ENCODE measurements at regions not wholly inside any gene's neighbourhood (a gene's known extent, or its start where the extent isn't known, plus 50 kb on each side); places are given as distances from the start of the nearest gene placed in this dataset.

DNA sequence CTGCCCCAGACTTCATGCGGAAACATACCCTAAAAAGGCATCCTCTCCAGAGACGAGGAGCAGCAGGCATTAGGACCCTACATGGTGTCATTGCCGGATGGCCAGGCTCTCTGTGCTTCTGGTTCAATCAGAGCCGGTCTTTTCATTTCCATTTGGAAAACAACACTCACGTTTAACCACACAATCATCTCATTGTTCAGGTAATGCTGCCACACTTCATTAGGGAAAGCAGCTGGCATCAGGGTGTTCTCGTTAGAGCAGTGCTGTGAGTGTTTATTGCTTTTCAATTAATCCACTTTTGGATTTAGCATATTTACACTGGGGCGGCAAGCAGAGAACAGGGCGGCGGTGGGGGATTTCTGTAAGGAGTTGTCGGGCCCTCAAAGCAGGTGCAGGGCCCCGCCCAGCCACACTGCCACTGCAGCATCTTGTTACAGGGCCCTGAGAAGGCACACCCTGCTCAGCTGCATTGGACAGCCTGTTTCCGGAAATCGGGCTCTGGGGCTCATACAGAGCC is 338.6 kb downstream of the SHANK2 start:
- in situ Hi-C loops (cut with HindIII; ENCODE audit: extremely low pct_ligation_motif_present, low pct_unique_long_range_greater_than_20kb) (no loop called here), intact Hi-C loops (cut with micrococcal nuclease; ENCODE audit: unreplicated experiment) (no loop called here)
- FAIRE-seq (no peak), ATAC-seq (no peak), DNase-seq (ENCODE audit: low spot score) (no peak)
- Histone ChIP-seq H2AFZ (ENCODE audit: low read length) (no peak overlapping the region), H4K20me1 (ENCODE audit: insufficient read depth, low read length) (peaks cover 15% of the 10 kb centered on the region; the same call in 1 of the 2 replicates), H3K79me2 (ENCODE audit: insufficient read depth, low read length) (no peaks in the 10 kb centered on the region), H3K9ac (ENCODE audit: insufficient read depth, low read depth, low read length) (no peak overlapping the region), H3K27ac (ENCODE audit: extremely low read length, insufficient read depth, low read length) (no peak overlapping the region), H3K27me3 (ENCODE audit: control insufficient read depth in 1 of 2, insufficient read depth in 2 of 2, low read length in 2 of 2) (no peaks in the 10 kb centered on the region), H3K4me2 (ENCODE audit: low read depth, low read length) (no peak overlapping the region), H3K9me3 (ENCODE audit: low read length) (no peaks in the 10 kb centered on the region), H3K4me3 (replicated peaks in 1 of 3; ENCODE audit: insufficient read depth in 1 of 3, low read depth in 2 of 3, low read length in 3 of 3) (no peak overlapping the region), H3K4me1 (ENCODE audit: insufficient read depth, low read length) (no peaks in the 10 kb centered on the region), H3K36me3 (replicated peaks in 1 of 2; ENCODE audit: control insufficient read depth in 1 of 2, insufficient read depth in 2 of 2, low read length in 2 of 2) (peaks cover 7 to 16% of the 10 kb centered on the region in 2 experiments)
- BruUV-seq (replicated peaks): no TSS peak
- TF ChIP-seq ZNF780A (CRISPR knock-in tag; IDR thresholded peaks at IDR 0.05) (no peak), SMYD3 (CRISPR knock-in tag; IDR thresholded peaks at IDR 0.05) (no peak), SAFB2 (CRISPR knock-in tag; IDR thresholded peaks at IDR 0.05; ENCODE audit: borderline replicate concordance, low read depth) (no peak)
- TF ChIP-seq, protein P1, sequence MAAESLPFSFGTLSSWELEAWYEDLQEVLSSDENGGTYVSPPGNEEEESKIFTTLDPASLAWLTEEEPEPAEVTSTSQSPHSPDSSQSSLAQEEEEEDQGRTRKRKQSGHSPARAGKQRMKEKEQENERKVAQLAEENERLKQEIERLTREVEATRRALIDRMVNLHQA (CRISPR knock-in tag; IDR thresholded peaks at IDR 0.05): no peak
- TF ChIP-seq, protein P2, sequence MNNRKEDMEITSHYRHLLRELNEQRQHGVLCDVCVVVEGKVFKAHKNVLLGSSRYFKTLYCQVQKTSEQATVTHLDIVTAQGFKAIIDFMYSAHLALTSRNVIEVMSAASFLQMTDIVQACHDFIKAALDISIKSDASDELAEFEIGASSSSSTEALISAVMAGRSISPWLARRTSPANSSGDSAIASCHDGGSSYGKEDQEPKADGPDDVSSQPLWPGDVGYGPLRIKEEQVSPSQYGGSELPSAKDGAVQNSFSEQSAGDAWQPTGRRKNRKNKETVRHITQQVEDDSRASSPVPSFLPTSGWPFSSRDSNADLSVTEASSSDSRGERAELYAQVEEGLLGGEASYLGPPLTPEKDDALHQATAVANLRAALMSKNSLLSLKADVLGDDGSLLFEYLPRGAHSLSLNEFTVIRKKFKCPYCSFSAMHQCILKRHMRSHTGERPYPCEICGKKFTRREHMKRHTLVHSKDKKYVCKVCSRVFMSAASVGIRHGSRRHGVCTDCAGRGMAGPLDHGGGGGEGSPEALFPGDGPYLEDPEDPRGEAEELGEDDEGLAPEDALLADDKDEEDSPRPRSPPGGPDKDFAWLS (CRISPR knock-in tag; IDR thresholded peaks at IDR 0.05; ENCODE audit: borderline replicate concordance): no peak
- TF ChIP-seq, protein P3, sequence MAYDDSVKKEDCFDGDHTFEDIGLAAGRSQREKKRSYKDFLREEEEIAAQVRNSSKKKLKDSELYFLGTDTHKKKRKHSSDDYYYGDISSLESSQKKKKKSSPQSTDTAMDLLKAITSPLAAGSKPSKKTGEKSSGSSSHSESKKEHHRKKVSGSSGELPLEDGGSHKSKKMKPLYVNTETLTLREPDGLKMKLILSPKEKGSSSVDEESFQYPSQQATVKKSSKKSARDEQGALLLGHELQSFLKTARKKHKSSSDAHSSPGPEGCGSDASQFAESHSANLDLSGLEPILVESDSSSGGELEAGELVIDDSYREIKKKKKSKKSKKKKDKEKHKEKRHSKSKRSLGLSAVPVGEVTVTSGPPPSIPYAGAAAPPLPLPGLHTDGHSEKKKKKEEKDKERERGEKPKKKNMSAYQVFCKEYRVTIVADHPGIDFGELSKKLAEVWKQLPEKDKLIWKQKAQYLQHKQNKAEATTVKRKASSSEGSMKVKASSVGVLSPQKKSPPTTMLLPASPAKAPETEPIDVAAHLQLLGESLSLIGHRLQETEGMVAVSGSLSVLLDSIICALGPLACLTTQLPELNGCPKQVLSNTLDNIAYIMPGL (CRISPR knock-in tag; IDR thresholded peaks at IDR 0.05; ENCODE audit: borderline replicate concordance in 1 of 2, low read depth in 1 of 2): no peak
- ChIA-PET POLR2A (no interaction called here), CTCF (ENCODE audit: low intra/inter-chr PET ratio, low total read pairs) (no interaction called here)
- WGBS (ENCODE audit: low lambda C conversion rate): 99% methylated on average over 12 of the region's 13 CpGs
